ENCODE measurements at regions not wholly inside any gene's neighbourhood (a gene's known extent, or its start where the extent isn't known, plus 50 kb on each side); places are given as distances from the start of the nearest gene placed in this dataset.

GRCh38 chr7:3207387-3207902 lies 93.6 kb upstream of the SDK1 start:
- Histone ChIP-seq H3K27me3 (no peaks in the 10 kb centered on the region), H3K27ac (no peak overlapping the region), H3K4me1 (no peaks in the 10 kb centered on the region), H3K4me3 (no peak overlapping the region), H3K36me3 (no peaks in the 10 kb centered on the region), H3K9me3 (peaks cover 0 to 9% (median 0%) of the 10 kb centered on the region in 11 donors)
- no peak for DNase-seq
- WGBS, 2 donors: 62 to 73% methylated on average over 11 of the region's 11 CpGs
- ATAC-seq: no peak
- no peak for TF ChIP-seq CTCF (IDR thresholded peaks at IDR 0.05)
- intact Hi-C loops (cut with DNase I): no loop called here

GRCh38 chr7:3210531-3210930 lies 90.5 kb upstream of the SDK1 start:
- Histone ChIP-seq H3K36me3 (no peaks in the 10 kb centered on the region), H3K27me3 (no peaks in the 10 kb centered on the region), H3K27ac (no peak overlapping the region), H3K4me3 (no peak overlapping the region), H3K4me1 (no peaks in the 10 kb centered on the region), H3K9me3 (peaks cover 0 to 9% (median 0%) of the 10 kb centered on the region in 11 donors)
- no peak for DNase-seq
- peak in 3 of 9 donors; percentile 8 to 22 (median 9) for TF ChIP-seq CTCF (IDR thresholded peaks at IDR 0.05)
- WGBS, 2 donors: 94 to 97% methylated on average over 2 of the region's 2 CpGs
- peak in 2 of 8 donors; percentile 25 to 57 for ATAC-seq
- intact Hi-C loops (cut with DNase I): no loop called here

GRCh38 chr7:3214090-3214413 lies 87.0 kb upstream of the SDK1 start:
- no peaks in the 10 kb centered on the region for H3K36me3 ChIP-seq
- DNase-seq: no peak
- H3K4me1 ChIP-seq: peaks cover 0 to 28% (median 13%) of the 10 kb centered on the region in 9 donors

GRCh38 chr7:3215624-3216585 lies 85.1 kb upstream of the SDK1 start:
- intact Hi-C loops (cut with DNase I): no loop called here
- Histone ChIP-seq H3K27ac (no peak overlapping the region), H3K4me3 (no peak overlapping the region), H3K4me1 (peaks cover 0 to 30% (median 14%) of the 10 kb centered on the region in 9 donors), H3K27me3 (no peaks in the 10 kb centered on the region), H3K9me3 (no peaks in the 10 kb centered on the region), H3K36me3 (no peaks in the 10 kb centered on the region)
- ATAC-seq (no peak), DNase-seq (no peak)
- no peak for TF ChIP-seq CTCF (IDR thresholded peaks at IDR 0.05)
- WGBS, 2 donors: 88 to 90% methylated on average over 14 of the region's 14 CpGs

More at GRCh38 chr7:3214090-3214413, 87.0 kb upstream of the SDK1 start:
- Histone ChIP-seq H3K9me3 (peaks cover 0 to 5% (median 0%) of the 10 kb centered on the region in 11 donors), H3K27me3 (no peaks in the 10 kb centered on the region), H3K4me3 (no peak overlapping the region), H3K27ac (no peak overlapping the region)
- no peak for ATAC-seq
- intact Hi-C loops (cut with DNase I): no loop called here
- TF ChIP-seq CTCF (IDR thresholded peaks at IDR 0.05): no peak
- 71 to 84% methylated on average over 4 of the region's 4 CpGs for WGBS, 2 donors
